Ishikawa (cell line): ENCODE measurements at regions not wholly inside any gene's neighbourhood (a gene's known extent, or its start where the extent isn't known, plus 50 kb on each side); places are given as distances from the start of the nearest gene placed in this dataset.

ENCODE experiments used
- CEBPB ChIP-seq: IDR thresholded peaks from 2 replicates; pipeline ENCODE4 v1.6.1; 2012
- CREB1 ChIP-seq: IDR thresholded peaks from 2 replicates; pipeline ENCODE4 v1.6.1; 2012; ENCODE audit warnings: low read depth
- EGR1 ChIP-seq: IDR thresholded peaks from 2 replicates; pipeline ENCODE4 v1.6.1; 2012
- EP300 ChIP-seq: IDR thresholded peaks from 2 replicates; pipeline ENCODE4 v1.6.1; 2012; ENCODE audit warnings: borderline replicate concordance
- FOXM1 ChIP-seq: IDR thresholded peaks from 2 replicates; pipeline ENCODE4 v1.6.1; 2012; ENCODE audit warnings: low read depth, borderline replicate concordance
- NFIC ChIP-seq: IDR thresholded peaks from 2 replicates; pipeline ENCODE4 v1.6.1; 2012
- RAD21 ChIP-seq: IDR thresholded peaks from 2 replicates; pipeline ENCODE4 v1.6.1; 2012; ENCODE audit warnings: low read depth
- REST ChIP-seq: IDR thresholded peaks from 2 replicates; pipeline ENCODE4 v1.6.1; 2012; ENCODE audit warnings: low read depth, mild to moderate bottlenecking
- TAF1 ChIP-seq: IDR thresholded peaks from 2 replicates; pipeline ENCODE4 v1.6.1; 2012; ENCODE audit warnings: low read depth, mild to moderate bottlenecking
- TCF12 ChIP-seq: IDR thresholded peaks from 2 replicates; pipeline ENCODE4 v1.6.1; 2012; ENCODE audit warnings: low read depth
- TEAD4 ChIP-seq: IDR thresholded peaks from 2 replicates; pipeline ENCODE4 v1.6.1; 2012
- USF1 ChIP-seq: IDR thresholded peaks from 2 replicates; pipeline ENCODE4 v1.6.1; 2012
- YY1 ChIP-seq: IDR thresholded peaks from 2 replicates; pipeline ENCODE4 v1.6.1; 2012; ENCODE audit warnings: low read depth
- ZBTB7A ChIP-seq: IDR thresholded peaks from 2 replicates; pipeline ENCODE4 v1.6.1; 2012; ENCODE audit warnings: low read depth
- TF ChIP-seq, protein P1 (sequence below): IDR thresholded peaks from 2 replicates; pipeline ENCODE4 v1.6.1; 2012

- no peak for TF ChIP-seq YY1
- TF ChIP-seq FOXM1: no peak
- no peak for TF ChIP-seq CREB1
- no peak for TF ChIP-seq EGR1
- no peak for TF ChIP-seq RAD21
- no peak for TF ChIP-seq USF1
- TF ChIP-seq, protein P1, sequence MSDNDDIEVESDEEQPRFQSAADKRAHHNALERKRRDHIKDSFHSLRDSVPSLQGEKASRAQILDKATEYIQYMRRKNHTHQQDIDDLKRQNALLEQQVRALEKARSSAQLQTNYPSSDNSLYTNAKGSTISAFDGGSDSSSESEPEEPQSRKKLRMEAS: no peak
Measured at GRCh38 chr3:34346656-34347055, 548.2 kb downstream of the PDCD6IP start.

DNA sequence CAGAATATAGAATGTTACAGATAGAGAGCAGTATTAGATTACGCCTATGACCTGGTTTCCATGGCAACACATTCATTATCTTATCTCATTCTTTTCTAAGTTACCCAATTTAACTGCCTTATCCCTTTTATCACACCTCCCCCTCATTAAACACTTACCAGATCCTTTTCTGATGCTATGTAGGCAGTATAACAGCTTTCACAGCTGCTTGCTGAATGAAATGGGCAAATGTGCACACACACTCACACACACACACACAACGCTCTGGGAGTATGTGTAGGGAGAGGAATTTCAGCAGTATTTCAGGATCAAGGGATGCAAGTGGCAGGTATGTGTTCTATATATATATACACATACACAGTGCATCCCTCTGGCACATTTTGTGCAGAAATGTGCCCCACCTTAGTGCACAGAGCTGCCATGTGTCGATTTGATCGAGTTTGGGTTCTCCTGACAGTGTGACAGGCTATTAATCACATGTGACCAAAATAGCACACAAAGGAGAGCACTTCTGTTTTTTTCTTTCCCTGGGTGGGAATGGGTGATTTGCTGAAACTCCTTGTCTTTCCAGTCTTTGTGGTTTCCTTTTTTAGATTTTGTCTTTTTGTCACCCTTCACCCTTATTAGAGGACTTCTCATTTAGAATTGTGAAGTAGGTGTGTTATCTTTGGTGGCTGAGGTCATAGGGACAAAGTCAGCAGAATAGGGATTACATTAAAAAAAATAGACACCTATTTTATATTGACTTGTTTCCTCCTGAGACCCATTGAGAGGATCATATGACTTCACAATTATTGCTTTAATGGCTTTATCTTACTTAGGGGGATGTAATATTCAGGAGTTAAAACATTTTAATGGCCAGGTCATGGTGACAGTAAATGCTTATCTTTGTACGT lies 553.7 kb downstream of the PDCD6IP start:
- TF ChIP-seq RAD21: no peak
- TF ChIP-seq FOXM1: no peak
- TF ChIP-seq NFIC: no peak
- TF ChIP-seq TEAD4: no peak
- no peak for TF ChIP-seq EP300
- no peak for TF ChIP-seq TAF1
- no peak for TF ChIP-seq REST
- TF ChIP-seq ZBTB7A: no peak
- no peak for TF ChIP-seq EGR1
- no peak for TF ChIP-seq TCF12

DNA sequence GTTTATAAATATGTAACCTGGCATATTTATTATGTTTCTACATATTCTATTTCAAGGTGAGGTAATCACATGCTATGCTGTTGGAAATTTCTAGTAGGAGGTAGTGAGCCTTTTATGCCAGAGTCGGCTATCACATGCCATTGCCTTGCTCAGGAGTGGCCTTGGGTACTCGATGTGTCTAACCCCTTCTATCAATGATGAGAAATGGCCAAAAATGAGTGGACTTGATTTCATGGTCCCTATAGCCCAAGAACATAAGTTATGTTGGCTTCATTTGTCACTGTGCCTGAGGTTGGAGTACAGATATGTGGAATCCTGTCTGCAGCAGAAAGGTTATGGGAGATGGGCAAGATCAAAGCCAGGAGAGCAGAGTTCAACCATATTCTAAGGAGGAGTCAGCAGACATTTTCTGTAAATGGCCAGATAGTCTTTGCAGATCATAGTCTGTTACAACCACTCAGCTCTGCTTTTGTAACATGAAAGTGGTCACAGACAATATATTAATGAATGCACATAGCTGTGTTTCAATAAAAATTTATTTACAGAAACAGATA lies 554.4 kb downstream of the PDCD6IP start:
- TF ChIP-seq RAD21 (no peak), TEAD4 (no peak), TCF12 (no peak), ZBTB7A (no peak), YY1 (no peak), CEBPB (no peak), NFIC (no peak), CREB1 (no peak), EP300 (no peak), TAF1 (no peak), REST (no peak), EGR1 (no peak), FOXM1 (no peak), USF1 (no peak)
- TF ChIP-seq, protein P1: no peak

GRCh38 chr3:34357461-34357860 lies 559.0 kb downstream of the PDCD6IP start:
- no peak for TF ChIP-seq TAF1
- TF ChIP-seq RAD21: no peak
- no peak for TF ChIP-seq TCF12
- TF ChIP-seq CREB1: no peak
- no peak for TF ChIP-seq YY1
- TF ChIP-seq TEAD4: no peak
- no peak for TF ChIP-seq CEBPB
- TF ChIP-seq NFIC: no peak

DNA sequence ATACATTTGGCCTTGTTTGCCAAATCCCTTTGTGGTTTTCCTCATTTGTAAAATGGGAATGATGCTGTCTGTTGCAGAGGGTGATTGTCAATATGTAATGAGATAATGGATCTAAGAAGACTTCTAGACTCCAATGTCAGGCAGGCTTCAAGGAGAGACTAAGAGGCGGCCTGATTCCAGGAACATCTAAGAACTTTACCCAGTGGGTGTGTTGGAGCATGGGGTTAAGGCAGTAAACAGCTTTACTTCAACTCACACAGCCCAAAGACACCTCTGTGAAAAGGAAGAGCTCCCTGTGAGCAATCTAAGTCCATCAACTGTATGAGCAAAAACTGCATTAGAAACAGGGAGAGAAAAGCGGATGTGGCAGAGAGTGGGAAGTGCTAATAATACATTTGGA lies 560.6 kb downstream of the PDCD6IP start:
- TF ChIP-seq REST (no peak), USF1 (no peak), RAD21 (no peak), TAF1 (no peak), EGR1 (no peak), EP300 (no peak), CREB1 (no peak), TCF12 (no peak), TEAD4 (no peak), CEBPB (no peak), FOXM1 (no peak)
